Stimulated activated CD4-positive, alpha-beta T cell treated with anti-CD3 and anti-CD28 coated beads, Interleukin-12 subunit alpha, Interleukin-12 subunit beta, amount 100 ng/mL, for 48 hours (primary cell): ENCODE measurements at regions not wholly inside any gene's neighbourhood (a gene's known extent, or its start where the extent isn't known, plus 50 kb on each side); places are given as distances from the start of the nearest gene placed in this dataset.

Source experiments
- DNase-seq, 3 donors: peaks; one replicate each; pipeline ENCODE4 v3.0.0-alpha.2; 2020; ENCODE audit warnings: low read depth in 2 of 3, low spot score in 1 of 3

DNA sequence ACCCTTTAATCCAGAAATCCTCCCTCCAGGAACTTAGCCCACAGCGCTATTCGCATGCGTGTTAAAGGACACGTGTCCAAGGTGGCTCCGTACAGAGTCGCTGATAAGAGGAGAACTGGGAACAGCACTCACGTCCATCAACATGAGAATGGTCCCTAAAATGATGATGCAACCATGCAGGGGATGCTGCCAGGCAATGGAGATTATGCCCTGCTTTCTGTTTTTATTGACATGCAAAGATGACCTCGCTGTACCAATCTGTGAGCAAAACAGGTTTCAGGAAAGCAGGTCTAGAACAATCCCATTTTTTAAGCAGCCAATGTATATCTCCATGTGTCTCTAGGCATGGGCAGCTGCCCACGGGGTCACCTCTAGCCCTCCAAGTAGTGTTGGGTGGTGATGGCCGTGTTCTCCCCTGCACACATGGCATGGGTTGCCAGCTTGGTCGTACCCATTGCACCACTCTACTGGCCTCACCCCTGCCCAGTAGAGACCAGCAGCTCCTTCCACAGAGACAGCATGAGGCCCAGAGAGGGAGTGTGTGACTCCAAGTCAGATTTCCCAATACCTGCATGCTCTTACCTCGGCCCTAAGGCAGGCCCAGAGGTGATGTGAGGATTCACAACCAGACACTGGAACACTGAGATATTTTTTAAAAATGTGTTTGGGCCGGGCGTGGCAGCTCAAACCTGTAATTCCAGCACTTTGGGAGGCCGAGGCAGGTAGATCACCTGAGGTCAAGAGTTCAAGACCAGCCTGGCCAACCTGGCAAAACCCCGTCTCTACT lies 68.3 kb upstream of the LINC01488 start:
- no peak for DNase-seq

DNA sequence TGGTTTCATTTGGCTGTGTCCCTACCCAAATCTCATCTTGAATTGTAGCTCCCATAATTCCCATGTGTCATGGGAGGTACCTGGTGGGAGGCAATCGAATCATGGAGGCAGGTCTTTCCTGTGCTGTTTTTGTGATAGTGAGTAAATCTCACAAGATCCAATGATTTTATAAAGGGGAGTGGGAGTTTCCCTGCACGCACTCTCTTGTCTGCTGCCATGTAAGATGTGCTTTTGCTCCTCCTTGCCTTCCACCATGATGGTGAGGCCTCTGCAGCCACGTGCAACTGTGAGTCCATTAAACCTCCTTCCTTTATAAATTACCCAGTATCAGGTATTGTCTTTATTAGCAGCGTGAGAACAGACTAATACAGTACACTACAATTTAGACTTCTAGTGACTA lies 67.5 kb upstream of the LINC01488 start:
- DNase-seq, result no peak

DNA sequence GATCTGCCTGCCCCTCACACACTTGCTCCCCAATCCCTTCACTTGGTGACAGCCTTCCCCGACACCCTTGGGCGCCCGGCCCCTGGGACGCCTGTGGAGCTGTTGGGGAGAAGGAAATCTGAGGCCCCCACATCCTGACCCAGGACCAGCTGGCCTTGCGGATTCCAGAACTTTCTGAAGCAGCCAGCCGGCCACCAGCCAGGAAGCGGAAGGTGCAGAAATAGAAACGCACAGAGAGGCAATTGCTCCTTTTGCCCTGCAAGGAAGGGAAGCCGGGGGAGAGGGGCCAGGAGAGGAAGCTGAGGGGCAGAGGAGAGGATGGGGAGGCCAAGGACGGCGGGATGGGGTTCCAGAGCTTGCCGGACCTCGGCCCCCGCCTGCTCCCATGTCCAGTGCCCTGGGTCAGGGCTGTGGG lies 66.7 kb upstream of the LINC01488 start:
- no peak for DNase-seq

DNA sequence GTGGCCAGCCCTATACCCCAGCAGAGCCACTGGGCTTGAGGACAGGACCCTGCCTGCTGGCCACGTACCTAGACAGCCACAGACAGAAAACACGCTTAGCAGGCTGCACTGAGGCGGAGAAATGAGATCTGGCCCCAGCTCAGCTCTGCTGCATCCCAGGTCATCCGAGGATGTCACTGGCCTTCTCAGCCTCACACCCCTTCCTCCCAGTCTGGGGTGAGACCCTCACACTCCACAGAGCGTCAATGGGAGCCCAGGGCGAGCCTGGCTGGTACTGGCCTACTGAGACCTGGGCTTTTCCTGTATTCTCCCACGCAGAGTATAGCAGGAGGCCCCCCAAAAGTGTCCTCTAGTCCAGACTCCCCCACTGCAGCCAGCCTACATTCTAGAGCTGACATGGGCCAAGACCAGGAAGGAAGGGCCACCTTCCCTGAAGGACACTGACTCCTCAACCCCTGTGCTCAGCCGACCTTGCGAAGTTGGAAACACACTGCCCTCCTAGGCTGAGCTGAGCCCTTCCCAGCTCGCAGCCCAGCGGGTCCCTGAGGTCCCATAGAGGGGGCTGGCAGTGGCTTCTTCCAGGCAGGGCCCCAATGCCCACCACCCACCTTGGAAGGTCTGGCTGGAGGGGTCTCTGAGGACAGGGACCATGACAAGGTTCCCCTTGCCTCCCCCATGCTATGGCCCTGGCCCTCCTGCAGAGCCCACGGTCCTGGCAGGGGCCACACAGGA lies 65.9 kb upstream of the LINC01488 start:
- DNase-seq, result no peak

DNA sequence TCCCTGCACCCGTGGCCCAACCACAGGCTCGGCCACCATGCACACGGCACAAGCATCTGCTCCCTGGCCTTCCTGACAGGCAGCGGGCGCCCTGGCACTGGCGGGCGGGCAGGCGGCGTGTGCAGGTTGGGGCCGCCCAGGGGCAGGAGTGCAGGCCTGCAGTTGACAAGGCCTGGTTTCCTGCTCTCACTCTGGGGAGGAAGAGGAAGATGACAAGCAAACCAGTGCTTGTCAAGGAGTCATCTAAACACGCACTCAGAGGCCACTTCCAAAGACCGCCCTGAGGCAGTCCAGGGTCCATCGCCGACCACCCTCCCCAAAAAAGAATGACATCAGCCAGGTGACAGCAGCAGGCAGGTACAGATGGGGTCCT lies 65.3 kb upstream of the LINC01488 start:
- no peak for DNase-seq

DNA sequence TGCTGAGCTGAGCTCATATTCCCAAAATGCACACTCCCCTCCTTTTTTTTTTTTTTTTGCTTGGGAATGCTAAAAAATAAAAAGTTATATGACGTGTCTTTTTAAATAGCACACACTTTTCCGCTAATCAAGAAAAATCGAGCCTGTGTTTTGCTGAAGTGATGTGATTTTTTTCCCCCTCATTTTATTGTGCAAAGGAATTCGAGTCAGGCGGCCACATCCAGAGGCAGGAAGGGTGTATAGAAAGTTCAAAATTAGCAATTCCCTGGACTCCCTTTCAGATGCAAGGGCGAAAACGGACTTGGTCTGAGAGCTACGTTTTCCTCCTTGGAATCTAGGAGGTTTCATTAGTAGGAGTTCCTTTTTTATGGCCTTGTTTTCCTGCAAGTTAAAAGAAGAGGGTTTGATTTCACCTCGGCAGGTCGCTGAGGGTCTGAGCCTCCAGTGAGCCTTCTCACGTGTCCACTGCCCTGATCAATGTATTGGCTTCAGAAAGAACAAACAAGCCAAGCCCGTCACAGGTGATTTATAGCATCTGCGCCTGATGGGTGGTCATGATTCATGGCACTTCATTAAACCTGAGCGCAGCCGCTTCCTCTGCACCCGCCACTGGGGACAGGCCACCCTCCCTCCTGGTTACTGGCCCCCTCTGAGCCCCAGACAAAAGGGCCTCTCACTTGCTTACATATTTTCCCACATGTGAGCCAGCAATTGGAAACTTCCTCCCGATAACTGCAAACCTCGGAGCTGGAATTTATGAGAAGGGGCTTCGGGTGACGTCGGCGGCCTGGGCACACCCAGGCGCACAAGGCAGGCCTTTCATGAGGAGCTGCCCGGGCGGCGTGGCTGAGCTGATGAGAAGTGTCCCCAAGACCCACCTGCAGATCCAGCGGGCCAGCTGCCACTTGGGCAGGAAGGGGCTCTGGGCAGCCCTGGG lies 64.4 kb upstream of the LINC01488 start:
- no peak for DNase-seq

DNA sequence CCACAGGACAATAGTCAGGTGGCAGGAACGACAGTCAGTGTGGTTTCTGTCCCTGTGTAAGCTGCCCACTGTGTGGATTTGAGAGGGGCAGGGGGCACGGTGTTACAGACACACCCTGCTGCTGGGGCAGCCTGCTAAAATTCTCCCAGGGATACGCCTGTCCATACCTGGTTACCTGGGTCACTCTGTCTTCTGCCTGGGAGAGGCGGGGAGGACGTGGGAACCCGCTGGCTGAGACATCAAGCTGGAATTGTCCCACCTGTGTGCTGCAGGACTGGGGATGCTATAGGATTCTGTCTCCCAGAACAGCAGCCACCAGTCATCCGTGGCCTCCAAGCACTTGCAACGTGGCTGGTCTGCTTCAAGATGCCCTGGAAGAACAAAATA lies 63.8 kb upstream of the LINC01488 start:
- no peak for DNase-seq

DNA sequence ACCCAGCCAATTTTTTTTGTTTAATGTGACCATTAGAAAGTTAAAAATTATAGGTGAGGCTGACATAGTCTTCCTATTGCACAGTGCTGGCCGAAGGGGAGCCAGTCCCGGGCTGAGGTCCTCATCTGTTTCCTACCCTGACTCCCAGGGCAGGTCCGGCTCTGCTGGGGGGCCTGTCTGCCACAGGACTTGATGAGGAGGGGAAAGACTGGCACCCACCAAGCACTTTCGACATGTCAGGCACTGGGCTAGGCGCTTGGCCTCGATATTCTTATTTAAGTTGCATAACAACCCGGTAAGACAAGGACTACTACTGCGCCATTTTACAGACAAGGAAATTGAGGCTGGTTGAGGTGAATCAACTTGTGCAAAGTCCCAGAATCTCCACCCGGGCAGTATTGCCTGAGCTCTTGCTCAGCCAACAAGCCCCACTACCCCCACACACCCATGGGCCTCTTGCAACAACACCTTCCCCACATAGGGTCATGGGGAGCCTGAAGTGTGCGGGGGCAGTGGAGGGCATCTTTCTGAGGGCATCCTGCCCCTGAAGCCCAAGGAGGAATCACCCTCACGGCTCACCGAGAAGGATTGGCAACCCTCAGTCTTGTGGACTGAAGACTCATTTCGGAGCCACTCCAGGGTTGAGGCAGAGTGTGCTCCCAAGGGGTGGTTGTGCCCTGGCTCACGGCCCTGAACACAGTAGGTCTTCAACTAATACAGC lies 62.7 kb upstream of the LINC01488 start:
- DNase-seq, result no peak

DNA sequence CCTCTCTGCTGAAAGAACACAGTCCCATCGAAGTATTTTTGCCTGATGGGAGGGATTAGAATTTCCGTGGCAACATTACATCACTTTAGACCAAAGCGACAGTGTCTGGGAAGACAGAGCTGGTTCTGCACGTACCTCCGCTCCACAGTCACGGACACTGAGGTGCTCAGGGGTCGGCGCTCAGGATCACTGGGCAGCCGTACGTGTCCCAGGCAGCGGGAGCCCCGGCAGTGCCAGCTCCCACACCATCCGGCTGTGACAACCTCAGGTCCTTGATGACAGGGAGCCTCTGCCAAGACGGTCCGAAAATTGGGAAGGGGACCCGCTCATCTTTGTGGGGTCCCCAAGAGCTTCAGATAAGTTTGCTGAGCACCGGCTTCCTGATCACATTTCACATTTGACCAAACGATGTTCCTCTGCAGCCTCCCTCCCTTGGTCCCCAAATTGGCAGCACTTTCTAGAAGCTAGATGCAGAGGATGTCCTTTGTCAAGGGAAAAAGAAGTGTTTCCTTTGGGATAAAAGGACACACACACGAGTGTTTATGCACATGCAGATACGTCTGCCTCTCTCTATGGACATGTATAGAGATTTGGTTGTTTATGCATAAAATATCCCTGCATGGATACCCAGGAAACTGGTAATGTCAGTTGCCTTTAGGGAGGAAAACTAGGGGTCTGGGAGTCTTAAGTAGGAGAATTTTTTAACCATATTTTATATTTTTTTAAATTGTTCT lies 61.6 kb upstream of the LINC01488 start:
- DNase-seq, result no peak

DNA sequence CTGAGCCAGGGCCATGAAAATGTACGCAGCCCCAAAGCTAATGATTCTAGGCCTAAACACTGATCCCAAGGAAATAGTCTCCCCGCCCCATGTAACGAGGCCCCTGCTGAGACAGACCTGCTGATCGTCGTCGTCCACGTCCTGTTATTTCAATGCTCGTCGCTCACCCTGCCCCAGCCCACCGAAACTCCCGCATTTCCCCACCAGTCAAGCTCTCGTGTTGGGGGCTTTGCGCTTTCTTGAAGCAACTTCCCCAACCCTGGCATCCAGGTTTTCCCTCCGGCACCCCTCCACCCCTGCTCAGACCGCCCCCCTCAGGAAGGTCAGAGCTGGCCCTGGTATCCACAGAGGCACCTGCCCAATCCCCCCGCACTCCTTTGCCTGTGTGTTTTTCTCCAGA lies 58.8 kb upstream of the LINC01488 start:
- DNase-seq, result no peak

DNA sequence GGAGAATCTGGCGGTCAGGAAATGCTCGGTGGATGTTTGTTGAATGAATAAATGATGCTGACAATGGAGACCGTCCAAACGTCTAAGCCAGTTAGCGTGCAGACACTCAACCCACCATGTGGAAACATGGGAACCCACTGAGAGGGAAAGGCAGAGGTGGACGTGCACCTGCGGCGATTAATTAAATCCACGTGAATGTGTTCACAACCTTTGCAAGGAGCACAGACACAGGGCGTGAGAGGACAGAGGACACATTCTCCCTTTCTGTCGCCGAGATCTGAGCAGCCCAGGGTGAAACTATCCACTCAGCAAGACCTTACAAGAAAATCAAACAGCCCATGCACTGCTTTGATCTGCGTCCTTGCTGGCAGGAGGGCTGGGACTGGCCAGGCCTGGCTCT lies 58.3 kb upstream of the LINC01488 start:
- no peak for DNase-seq

DNA sequence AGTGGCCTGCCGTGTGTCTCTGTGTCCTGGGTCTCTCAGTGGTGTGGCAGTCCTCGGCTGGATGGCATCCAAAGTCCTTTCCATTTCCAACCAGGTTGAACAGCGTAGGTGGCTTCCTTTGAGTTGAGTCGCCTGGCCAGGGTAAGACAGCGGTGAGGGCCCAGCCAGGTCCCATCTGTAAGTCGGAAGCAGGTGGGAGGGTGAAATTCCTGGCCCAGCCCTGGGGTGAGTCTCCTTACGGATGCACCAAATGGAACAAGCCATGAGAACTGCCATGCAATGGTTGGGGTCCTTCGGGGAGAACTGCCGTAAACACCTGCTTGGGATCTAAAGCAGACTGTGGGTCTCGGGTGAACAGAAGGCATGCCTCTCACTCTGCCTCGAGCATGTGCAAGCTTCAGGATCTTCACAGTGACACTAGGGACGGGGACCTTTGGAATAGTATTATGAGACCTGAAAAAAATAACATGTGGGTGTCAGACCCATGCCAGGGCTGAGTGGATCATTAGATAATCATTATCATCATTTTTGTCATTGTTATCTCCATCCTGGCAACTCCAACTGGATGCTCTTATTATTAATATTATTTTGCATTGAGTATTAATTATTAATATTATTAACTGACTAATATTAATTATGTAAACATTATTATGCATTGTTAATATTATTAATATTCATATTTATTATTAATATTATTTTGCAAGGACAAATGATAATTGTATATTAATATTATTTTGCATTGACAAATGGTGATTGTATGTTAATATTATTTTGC lies 57.7 kb upstream of the LINC01488 start:
- no peak for DNase-seq

DNA sequence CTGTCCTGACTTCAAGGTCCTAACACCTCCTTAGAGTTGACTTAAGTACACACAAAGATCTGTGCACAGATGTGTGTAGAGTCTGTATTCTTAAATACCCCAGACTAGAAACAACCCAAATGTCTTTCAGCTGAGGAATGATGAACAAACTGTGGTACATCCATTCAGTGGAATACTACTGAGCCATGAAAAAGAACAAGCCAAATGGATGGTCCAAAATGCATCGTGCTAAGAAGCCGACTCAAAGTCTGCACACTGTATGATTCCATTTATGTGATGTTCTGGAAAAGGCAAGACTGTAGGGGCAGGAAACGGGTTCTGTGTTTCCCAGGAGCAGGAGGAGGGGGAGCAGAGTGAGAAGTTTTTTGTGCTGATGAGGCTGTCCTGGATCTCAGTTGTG lies 56.7 kb upstream of the LINC01488 start:
- no peak for DNase-seq

DNA sequence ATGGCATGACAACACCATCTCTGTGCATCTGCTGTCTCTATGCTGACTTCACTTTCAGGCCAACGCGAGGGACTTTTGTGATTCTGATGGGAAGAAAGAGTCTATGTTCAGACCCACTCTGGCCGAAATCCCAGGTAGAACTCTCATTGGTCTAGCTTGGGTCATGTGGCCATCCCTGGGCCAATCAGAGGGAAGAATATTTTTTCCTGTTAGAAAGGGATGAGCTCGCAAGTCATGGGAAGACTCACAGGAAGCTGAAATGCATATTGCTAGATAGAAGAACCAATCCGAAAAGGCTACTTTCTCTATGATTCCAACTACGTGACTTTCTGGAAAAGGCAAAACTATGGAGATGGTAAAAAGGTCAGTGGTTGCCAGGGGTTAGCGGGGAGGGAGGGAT lies 56.0 kb upstream of the LINC01488 start:
- DNase-seq, result no peak

DNA sequence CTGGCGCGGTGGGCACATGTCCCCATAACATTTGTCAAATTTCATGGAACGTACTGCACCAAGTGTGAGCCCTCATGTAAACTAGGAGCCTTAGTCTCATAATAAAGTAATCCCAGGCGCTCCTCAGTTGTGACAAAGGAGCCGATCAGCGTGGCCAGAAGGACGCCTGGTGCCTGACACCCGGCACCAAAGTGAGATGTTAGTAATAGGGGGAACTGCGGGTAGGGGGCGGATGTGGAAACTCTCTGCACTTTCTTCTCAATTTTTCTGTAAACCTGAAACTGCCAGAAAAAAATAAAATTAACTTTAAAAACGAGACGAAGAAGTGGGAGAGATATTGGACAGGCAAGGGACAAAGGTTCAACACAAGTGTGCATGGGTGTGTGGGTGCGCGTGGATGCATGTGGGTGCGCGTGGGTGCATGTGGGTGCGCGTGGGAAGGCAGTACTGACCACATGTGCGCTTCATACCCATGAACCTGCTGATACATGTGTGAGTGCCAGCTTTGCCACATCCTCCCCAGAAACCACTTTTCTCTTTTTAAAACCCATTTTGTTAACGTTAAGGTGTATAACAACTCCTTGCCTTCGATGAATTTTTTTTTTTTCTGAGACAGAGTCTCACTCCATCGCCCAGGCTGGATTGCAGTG lies 55.4 kb upstream of the LINC01488 start:
- DNase-seq, result peak; percentile 17 to 27 (median 20)

DNA sequence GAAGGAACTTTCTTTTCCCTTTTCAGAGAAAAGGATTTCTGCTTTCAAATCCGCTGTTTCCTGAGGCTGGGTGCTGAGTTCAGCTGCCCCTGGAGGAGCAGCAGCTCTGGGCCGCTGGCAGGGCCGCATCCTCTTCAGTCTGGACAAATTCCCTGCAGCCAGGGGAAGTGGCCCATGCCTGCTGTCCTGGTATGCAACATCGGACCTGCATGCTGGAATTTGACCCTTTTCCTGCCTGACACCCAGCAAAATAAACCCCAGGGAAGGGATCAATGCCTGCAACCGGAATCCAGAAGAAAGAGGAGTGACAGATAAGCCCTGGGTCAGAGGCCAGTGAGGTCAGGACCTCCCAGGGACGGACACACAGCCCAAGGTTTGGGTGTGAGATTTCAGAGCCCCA lies 54.1 kb upstream of the LINC01488 start:
- DNase-seq, result no peak

DNA sequence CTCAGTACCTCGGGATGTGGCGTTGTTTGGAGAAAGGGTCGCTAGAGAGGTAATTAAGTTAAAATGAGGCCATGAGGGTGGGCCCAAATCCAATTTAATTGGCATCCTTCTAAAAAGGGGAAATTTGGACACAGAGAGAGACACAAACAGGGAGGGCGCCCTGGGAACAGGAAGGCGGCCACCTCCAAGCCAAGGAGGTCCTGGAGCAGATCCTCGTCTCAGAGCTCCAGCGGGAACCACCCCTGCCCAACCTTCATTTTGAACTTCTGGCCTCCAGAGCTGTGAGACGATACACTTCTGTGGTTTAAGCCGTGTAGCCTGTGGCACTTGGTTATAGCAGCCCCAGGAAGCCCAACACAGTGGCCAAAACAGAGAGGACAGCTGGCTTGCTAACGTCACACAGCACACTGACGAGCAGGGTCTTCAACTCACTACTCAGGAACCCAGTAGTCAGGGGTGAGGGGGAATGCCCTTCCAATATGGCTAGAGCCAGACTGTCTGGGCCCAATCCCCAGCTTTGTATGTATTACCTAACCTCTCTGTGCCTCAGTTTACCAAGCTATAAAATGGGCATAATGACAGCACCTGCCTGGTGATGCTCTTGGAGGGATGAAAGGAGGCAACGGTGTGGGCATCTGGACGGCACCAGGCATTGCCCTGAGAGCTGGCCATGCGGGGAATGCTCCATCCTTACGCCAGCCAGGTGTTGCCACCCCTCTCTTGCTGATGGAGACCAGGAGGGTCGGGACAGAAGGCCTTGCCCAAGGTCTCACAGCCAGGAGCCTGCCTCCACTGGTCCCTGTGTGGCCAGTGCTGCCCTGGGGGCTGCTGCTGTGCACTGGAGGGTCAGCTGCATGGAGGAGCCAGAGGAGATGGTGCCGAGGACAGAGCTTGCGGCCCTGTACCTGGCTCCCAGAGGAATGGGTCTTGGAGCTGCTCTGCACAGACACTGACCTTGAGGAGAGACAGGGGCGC lies 53.3 kb upstream of the LINC01488 start:
- no peak for DNase-seq
